ENCODE measurements at regions not wholly inside any gene's neighbourhood (a gene's known extent, or its start where the extent isn't known, plus 50 kb on each side); places are given as distances from the start of the nearest gene placed in this dataset.
"Not testable (repeated sequence)": the region's sequence is repeated elsewhere in the genome, so short reads cannot be mapped to it uniquely, and the experiment has no call there.

GRCh38 chrX:1876041-1876440 is 261.2 kb downstream of the ASMT start:
- Histone ChIP-seq H3K4me3 (ENCODE audit: low read length) (no peak overlapping the region), H3K9me3 (ENCODE audit: control insufficient read depth, low read length) (no peaks in the 10 kb centered on the region), H3K4me1 (ENCODE audit: control insufficient read depth, insufficient read depth, low read length) (no peaks in the 10 kb centered on the region), H3K27me3 (ENCODE audit: control insufficient read depth, insufficient read depth) (no peaks in the 10 kb centered on the region), H3K27ac (ENCODE audit: low read length) (no peak overlapping the region)
- ATAC-seq (no peak), DNase-seq (no peak)
- 95% methylated on average over 7 of the region's 7 CpGs for WGBS
- intact Hi-C loops (cut with DNase I) = no loop called here

- ATAC-seq = no peak
- 68% methylated on average over 7 of the region's 7 CpGs for WGBS
- H3K27ac ChIP-seq (ENCODE audit: low read length) = no peak overlapping the region
Observed at GRCh38 chrX:1877780-1878179, 262.9 kb downstream of the ASMT start.

GRCh38 chrX:1880884-1881817 is 266.3 kb downstream of the ASMT start:
- 88% methylated on average over 10 of the region's 10 CpGs for WGBS
- H3K4me1 ChIP-seq (ENCODE audit: control insufficient read depth, insufficient read depth, low read length); H3K9me3 ChIP-seq (ENCODE audit: control insufficient read depth, low read length); intact Hi-C loops (cut with DNase I); H3K4me3 ChIP-seq (ENCODE audit: low read length); H3K27ac ChIP-seq (ENCODE audit: low read length); DNase-seq; ATAC-seq; H3K27me3 ChIP-seq (ENCODE audit: control insufficient read depth, insufficient read depth): not testable (repeated sequence)

More at GRCh38 chrX:1877780-1878179, 262.9 kb downstream of the ASMT start:
- Histone ChIP-seq H3K27me3 (ENCODE audit: control insufficient read depth, insufficient read depth) (no peaks in the 10 kb centered on the region), H3K4me1 (ENCODE audit: control insufficient read depth, insufficient read depth, low read length) (no peaks in the 10 kb centered on the region), H3K9me3 (ENCODE audit: control insufficient read depth, low read length) (no peaks in the 10 kb centered on the region), H3K4me3 (ENCODE audit: low read length) (no peak overlapping the region)
- intact Hi-C loops (cut with DNase I) = no loop called here
- DNase-seq = no peak

GRCh38 chrX:1883772-1884171 is 268.9 kb downstream of the ASMT start:
- 53% methylated on average over 8 of the region's 8 CpGs for WGBS
- peaks cover 3% of the 10 kb centered on the region for H3K9me3 ChIP-seq (ENCODE audit: control insufficient read depth, low read length)
- ATAC-seq (no peak), DNase-seq (no peak)
- no peaks in the 10 kb centered on the region for H3K27me3 ChIP-seq (ENCODE audit: control insufficient read depth, insufficient read depth)
- H3K4me1 ChIP-seq (ENCODE audit: control insufficient read depth, insufficient read depth, low read length) = no peaks in the 10 kb centered on the region
- intact Hi-C loops (cut with DNase I) = no loop called here
- no peak overlapping the region for H3K4me3 ChIP-seq (ENCODE audit: low read length)
- H3K27ac ChIP-seq (ENCODE audit: low read length) = no peak overlapping the region

- Histone ChIP-seq H3K9me3 (ENCODE audit: control insufficient read depth, low read length) (peaks cover 3% of the 10 kb centered on the region), H3K4me1 (ENCODE audit: control insufficient read depth, insufficient read depth, low read length) (no peaks in the 10 kb centered on the region), H3K27me3 (ENCODE audit: control insufficient read depth, insufficient read depth) (no peaks in the 10 kb centered on the region), H3K4me3 (ENCODE audit: low read length) (no peak overlapping the region), H3K27ac (ENCODE audit: low read length) (no peak overlapping the region)
- 92% methylated on average over 1 of the region's 1 CpG for WGBS
- ATAC-seq (no peak), DNase-seq (no peak)
- intact Hi-C loops (cut with DNase I) = no loop called here
Observed at GRCh38 chrX:1884446-1884845, 269.6 kb downstream of the ASMT start.

- no peaks in the 10 kb centered on the region for H3K4me1 ChIP-seq (ENCODE audit: control insufficient read depth, insufficient read depth, low read length)
- intact Hi-C loops (cut with DNase I) = no loop called here
- 90% methylated on average over 12 of the region's 12 CpGs for WGBS
- no peak overlapping the region for H3K27ac ChIP-seq (ENCODE audit: low read length)
- no peaks in the 10 kb centered on the region for H3K27me3 ChIP-seq (ENCODE audit: control insufficient read depth, insufficient read depth)
- no peak for ATAC-seq
- H3K4me3 ChIP-seq (ENCODE audit: low read length) = no peak overlapping the region
- H3K9me3 ChIP-seq (ENCODE audit: control insufficient read depth, low read length) = peaks cover 3% of the 10 kb centered on the region
- no peak for DNase-seq
Observed at GRCh38 chrX:1885116-1885515, 270.3 kb downstream of the ASMT start.

- H3K27ac ChIP-seq (ENCODE audit: low read length); DNase-seq; H3K27me3 ChIP-seq (ENCODE audit: control insufficient read depth, insufficient read depth); H3K9me3 ChIP-seq (ENCODE audit: control insufficient read depth, low read length); ATAC-seq; H3K4me3 ChIP-seq (ENCODE audit: low read length); H3K4me1 ChIP-seq (ENCODE audit: control insufficient read depth, insufficient read depth, low read length); intact Hi-C loops (cut with DNase I): not testable (repeated sequence)
- WGBS = 42% methylated on average over 9 of the region's 9 CpGs
Observed at GRCh38 chrX:1888305-1888704, 273.4 kb downstream of the ASMT start.

- ATAC-seq = no peak
Observed at GRCh38 chrX:1894026-1894294, 279.1 kb downstream of the ASMT start.

GRCh38 chrX:1894740-1895139 is 279.9 kb downstream of the ASMT start:
- Histone ChIP-seq H3K4me3 (ENCODE audit: low read length) (no peak overlapping the region), H3K27ac (ENCODE audit: low read length) (no peak overlapping the region), H3K4me1 (ENCODE audit: control insufficient read depth, insufficient read depth, low read length) (no peaks in the 10 kb centered on the region), H3K9me3 (ENCODE audit: control insufficient read depth, low read length) (peaks cover under 1% of the 10 kb centered on the region), H3K27me3 (ENCODE audit: control insufficient read depth, insufficient read depth) (no peaks in the 10 kb centered on the region)
- intact Hi-C loops (cut with DNase I) = no loop called here
- DNase-seq (no peak), ATAC-seq (no peak)
- 45% methylated on average over 17 of the region's 17 CpGs for WGBS

More at GRCh38 chrX:1894026-1894294, 279.1 kb downstream of the ASMT start:
- Histone ChIP-seq H3K27ac (ENCODE audit: low read length) (no peak overlapping the region), H3K9me3 (ENCODE audit: control insufficient read depth, low read length) (no peaks in the 10 kb centered on the region), H3K4me3 (ENCODE audit: low read length) (no peak overlapping the region), H3K4me1 (ENCODE audit: control insufficient read depth, insufficient read depth, low read length) (no peaks in the 10 kb centered on the region), H3K27me3 (ENCODE audit: control insufficient read depth, insufficient read depth) (no peaks in the 10 kb centered on the region)
- intact Hi-C loops (cut with DNase I) = no loop called here
- DNase-seq = no peak
- WGBS = 72% methylated on average over 9 of the region's 9 CpGs

GRCh38 chrX:1895583-1895982 is 280.7 kb downstream of the ASMT start:
- ATAC-seq = no peak
- Histone ChIP-seq H3K27me3 (ENCODE audit: control insufficient read depth, insufficient read depth) (no peaks in the 10 kb centered on the region), H3K4me1 (ENCODE audit: control insufficient read depth, insufficient read depth, low read length) (no peaks in the 10 kb centered on the region), H3K9me3 (ENCODE audit: control insufficient read depth, low read length) (peaks cover 2% of the 10 kb centered on the region), H3K4me3 (ENCODE audit: low read length) (no peak overlapping the region), H3K27ac (ENCODE audit: low read length) (no peak overlapping the region)
- no peak for DNase-seq
- intact Hi-C loops (cut with DNase I) = no loop called here

- no peak for ATAC-seq
- no peak for DNase-seq
- Histone ChIP-seq H3K4me3 (ENCODE audit: low read length) (no peak overlapping the region), H3K4me1 (ENCODE audit: control insufficient read depth, insufficient read depth, low read length) (no peaks in the 10 kb centered on the region), H3K27me3 (ENCODE audit: control insufficient read depth, insufficient read depth) (no peaks in the 10 kb centered on the region), H3K27ac (ENCODE audit: low read length) (no peak overlapping the region), H3K9me3 (ENCODE audit: control insufficient read depth, low read length) (peaks cover 2% of the 10 kb centered on the region)
- 47% methylated on average over 12 of the region's 12 CpGs for WGBS
- intact Hi-C loops (cut with DNase I) = no loop called here
Observed at GRCh38 chrX:1899841-1900240, 285.0 kb downstream of the ASMT start.

GRCh38 chrX:1902901-1903235 is 288.0 kb downstream of the ASMT start:
- H3K27ac ChIP-seq (ENCODE audit: low read length) = no peak overlapping the region
- H3K27me3 ChIP-seq (ENCODE audit: control insufficient read depth, insufficient read depth) = no peaks in the 10 kb centered on the region
- H3K9me3 ChIP-seq (ENCODE audit: control insufficient read depth, low read length) = peaks cover 2% of the 10 kb centered on the region
- no peak overlapping the region for H3K4me3 ChIP-seq (ENCODE audit: low read length)
- ATAC-seq (no peak), DNase-seq (no peak)
- intact Hi-C loops (cut with DNase I) = no loop called here
- H3K4me1 ChIP-seq (ENCODE audit: control insufficient read depth, insufficient read depth, low read length) = no peaks in the 10 kb centered on the region
- 58% methylated on average over 7 of the region's 7 CpGs for WGBS
